MM.1S (cell line): ENCODE measurements at regions not wholly inside any gene's neighbourhood (a gene's known extent, or its start where the extent isn't known, plus 50 kb on each side); places are given as distances from the start of the nearest gene placed in this dataset.

ENCODE experiments used
- CTCF ChIP-seq: fragments of 300-600 bp; sonication (generic); IDR thresholded peaks from 2 replicates; pipeline ENCODE4 v1.5.1; 2016; ENCODE audit warnings: antibody characterized with exemption, low read length, mixed read lengths
- EZH2 ChIP-seq: fragments of 300-600 bp; sonication (generic); optimal IDR thresholded peaks from 2 replicates; pipeline ENCODE3; 2017; ENCODE audit warnings: low read depth, mild to moderate bottlenecking, antibody characterized with exemption, low read length, mixed read lengths
- EZH2phosphoT487 ChIP-seq: fragments of 300-600 bp; sonication (generic); IDR thresholded peaks from 2 replicates; pipeline ENCODE4 v1.6.1; 2018; ENCODE audit warnings: antibody characterized with exemption, low read length

GRCh38 chr11:98289617-98290263 is 731.0 kb upstream of the CNTN5 start:
- TF ChIP-seq CTCF = no peak
- TF ChIP-seq EZH2 = no peak
- TF ChIP-seq EZH2phosphoT487 = no peak
